ENCODE measurements at regions not wholly inside any gene's neighbourhood (a gene's known extent, or its start where the extent isn't known, plus 50 kb on each side); places are given as distances from the start of the nearest gene placed in this dataset.
A peak's percentile ranks its signal among the peaks of the same experiment; 100 is the strongest.
"Not testable (repeated sequence)": the region's sequence is repeated elsewhere in the genome, so short reads cannot be mapped to it uniquely, and the experiment has no call there.

DNA sequence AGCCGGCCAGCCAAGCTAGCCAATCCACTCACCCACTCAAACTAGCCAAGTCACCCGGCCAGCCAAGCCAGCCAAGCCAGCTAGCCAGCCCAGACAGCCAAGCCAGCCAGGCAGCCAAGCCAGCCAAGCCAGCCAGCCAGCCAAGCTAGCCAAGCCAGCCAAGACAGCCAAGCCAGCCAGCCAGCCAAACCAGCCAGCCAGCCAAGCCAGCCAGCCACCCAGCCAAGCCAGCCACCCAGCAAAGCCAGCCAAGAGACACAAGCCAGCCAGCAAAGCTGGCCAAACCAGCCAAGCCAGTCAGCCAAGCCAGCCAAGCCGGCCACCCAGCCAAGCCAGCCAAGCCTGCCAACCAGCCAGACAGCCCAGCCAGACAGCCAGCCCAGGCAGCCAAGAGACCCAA, 322.2 kb upstream of the PLGLB2 start:
- WGBS, 2 donors, result 87 to 93% methylated on average over 3 of the region's 3 CpGs
- intact Hi-C loops (cut with DNase I); H3K4me3 ChIP-seq; H3K9me3 ChIP-seq; H3K27ac ChIP-seq; H3K27me3 ChIP-seq; H3K36me3 ChIP-seq; H3K4me1 ChIP-seq; DNase-seq: not testable (repeated sequence)

DNA sequence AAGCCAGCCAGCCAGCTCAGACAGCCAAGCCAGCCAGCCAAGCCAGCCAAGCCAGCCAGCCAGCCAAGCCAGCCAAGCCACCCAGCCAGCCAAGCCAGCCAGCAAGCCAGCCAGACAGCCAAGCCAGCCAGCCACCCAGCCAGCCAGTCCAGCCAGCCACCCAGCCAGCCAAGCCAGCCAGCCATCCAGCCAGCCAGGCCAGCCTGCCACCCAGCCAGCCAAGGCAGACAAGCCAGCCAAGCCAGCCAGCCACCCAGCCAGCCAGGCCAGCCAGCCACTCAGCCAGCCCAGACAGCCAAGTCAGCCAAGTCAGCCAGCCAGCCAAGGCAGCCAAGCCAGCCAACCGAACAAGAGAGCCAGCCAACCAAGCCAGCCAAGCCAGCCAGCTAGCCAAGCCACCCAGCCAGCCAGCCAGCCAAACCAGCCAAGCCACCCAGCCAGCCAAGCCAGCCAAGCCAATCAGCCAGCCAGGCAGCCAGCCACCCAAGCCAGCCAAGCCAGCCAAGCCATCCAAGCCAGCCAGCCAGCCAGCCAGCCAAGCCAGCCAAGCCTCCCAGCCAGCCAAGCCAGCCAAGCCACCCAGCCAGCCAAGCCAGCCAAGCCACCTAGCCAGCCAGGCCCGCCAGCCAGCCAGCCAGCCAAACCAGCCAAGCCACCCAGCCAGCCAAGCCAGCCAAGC, 319.3 kb upstream of the PLGLB2 start:
- 81 to 89% methylated on average over 2 of the region's 2 CpGs for WGBS, 2 donors

DNA sequence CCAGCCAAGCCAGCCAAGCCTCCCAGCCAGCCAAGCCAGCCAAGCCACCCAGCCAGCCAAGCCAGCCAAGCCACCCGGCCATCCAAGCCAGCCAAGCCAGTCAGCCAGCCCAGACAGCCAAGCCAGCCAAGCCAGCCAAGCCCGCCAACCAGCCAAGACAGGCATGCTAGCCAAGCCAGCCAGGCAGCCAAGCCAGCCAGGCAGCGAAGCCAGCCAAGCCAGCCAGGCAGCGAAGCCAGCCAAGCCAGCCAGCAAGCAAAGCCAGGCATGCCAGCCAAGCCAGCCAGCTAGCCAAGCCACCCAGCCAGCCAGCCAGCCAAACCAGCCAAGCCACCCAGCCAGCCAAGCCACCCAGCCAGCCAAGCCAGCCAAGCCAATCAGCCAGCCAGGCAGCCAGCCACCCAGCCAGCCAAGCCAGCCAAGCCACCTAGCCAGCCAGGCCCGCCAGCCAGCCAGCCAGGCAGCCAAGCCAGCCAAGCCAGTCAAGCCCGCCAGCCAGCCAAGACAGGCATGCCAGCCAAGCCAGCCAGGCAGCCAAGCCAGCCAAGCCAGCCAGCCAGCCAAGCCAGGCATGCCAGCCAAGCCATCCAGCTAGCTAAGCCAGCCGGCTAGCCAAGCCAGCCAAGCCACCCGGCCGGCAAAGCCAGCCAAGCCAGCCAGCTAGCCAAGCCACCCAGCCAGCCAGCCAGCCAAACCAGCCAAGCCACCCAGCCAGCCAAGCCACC, 318.5 kb upstream of the PLGLB2 start:
- H3K27me3 ChIP-seq; H3K9me3 ChIP-seq; H3K36me3 ChIP-seq; H3K4me1 ChIP-seq; intact Hi-C loops (cut with DNase I); H3K27ac ChIP-seq; H3K4me3 ChIP-seq: not testable (repeated sequence)
- DNase-seq, result peak; percentile 66
- WGBS, 2 donors, result 87 to 92% methylated on average over 9 of the region's 9 CpGs

More for the DNA sequence above, 319.3 kb upstream of the PLGLB2 start:
- H3K4me3 ChIP-seq; H3K4me1 ChIP-seq; H3K36me3 ChIP-seq; H3K9me3 ChIP-seq; H3K27me3 ChIP-seq; intact Hi-C loops (cut with DNase I); H3K27ac ChIP-seq: not testable (repeated sequence)
- peak; percentile 68 for DNase-seq

DNA sequence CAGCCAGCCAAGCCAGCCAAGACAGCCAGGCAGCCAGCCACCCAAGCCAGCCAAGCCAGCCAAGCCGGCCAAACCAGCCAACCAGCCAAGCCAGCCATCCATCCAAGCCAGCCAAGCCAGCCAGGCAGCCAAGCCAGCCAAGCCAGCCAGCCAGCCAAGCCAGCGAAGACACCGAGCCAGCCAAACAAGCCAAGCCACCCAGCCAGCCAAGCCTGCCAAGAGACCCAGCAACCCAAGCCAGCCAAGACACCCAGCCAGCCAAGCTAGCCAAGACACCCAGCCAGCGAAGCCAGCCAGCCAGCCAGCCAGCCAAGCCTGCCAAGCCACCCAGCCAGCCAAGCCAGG, 318.0 kb upstream of the PLGLB2 start:
- DNase-seq; H3K9me3 ChIP-seq; H3K27ac ChIP-seq; H3K36me3 ChIP-seq; H3K4me3 ChIP-seq; intact Hi-C loops (cut with DNase I); H3K27me3 ChIP-seq; H3K4me1 ChIP-seq: not testable (repeated sequence)
- 76 to 99% methylated on average over 3 of the region's 4 CpGs for WGBS, 2 donors

DNA sequence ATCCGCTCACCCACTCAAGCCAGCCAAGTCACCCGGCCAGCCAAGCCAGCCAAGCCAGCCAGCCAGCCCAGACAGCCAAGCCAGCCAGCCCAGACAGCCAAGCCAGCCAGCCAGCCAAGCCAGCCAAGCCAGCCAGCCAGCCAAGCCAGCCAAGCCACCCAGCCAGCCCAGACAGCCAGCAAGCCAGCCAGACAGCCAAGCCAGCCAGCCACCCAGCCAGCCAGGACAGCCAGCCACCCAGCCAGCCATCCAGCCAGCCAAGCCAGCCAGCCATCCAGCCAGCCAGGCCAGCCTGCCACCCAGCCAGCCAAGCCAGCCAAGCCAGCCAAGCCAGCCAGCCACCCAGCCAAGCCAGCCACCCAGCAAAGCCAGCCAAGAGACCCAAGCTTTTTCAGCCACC, 316.8 kb upstream of the PLGLB2 start:
- intact Hi-C loops (cut with DNase I); H3K4me1 ChIP-seq; H3K9me3 ChIP-seq; H3K27ac ChIP-seq; H3K4me3 ChIP-seq; H3K27me3 ChIP-seq; DNase-seq; H3K36me3 ChIP-seq: not testable (repeated sequence)
- WGBS, 2 donors, result no CpG with 5 or more reads among the region's 2 CpGs

DNA sequence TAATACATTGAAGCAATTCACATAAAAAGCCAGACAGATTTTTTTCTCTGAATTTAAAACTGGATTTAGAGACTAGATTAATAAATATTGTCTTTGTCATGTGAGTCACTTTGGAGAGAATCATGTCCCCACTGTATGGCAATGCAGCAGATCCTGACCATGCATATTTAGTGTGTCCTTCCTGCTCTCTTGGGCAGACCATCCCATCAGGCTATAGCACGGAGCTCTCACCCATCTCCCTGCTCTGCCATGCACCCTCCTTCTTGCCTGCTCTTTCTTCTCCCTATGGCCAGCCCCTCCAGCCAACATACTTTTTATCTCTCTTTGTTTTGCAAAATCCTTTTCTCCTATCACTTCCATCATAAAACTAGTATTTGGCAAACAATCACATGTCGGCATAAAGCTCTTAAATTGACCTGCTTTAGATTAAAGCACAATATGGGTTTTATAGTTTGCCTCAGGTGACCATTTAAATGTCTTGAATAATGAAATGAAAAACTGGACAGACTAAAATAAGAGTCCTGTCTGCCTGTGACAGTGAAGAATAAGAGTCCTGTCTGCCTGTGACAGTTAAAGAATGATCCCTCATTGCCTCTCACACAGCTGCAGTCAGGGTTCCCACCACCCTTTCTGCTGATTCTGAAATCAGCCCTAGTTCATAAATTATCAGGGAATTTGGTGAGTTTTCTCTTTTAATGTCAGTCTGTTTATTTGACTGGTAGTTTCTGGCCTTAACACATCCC, 315.0 kb upstream of the PLGLB2 start:
- WGBS, 2 donors, result 8 to 51% methylated on average over 1 of the region's 2 CpGs

DNA sequence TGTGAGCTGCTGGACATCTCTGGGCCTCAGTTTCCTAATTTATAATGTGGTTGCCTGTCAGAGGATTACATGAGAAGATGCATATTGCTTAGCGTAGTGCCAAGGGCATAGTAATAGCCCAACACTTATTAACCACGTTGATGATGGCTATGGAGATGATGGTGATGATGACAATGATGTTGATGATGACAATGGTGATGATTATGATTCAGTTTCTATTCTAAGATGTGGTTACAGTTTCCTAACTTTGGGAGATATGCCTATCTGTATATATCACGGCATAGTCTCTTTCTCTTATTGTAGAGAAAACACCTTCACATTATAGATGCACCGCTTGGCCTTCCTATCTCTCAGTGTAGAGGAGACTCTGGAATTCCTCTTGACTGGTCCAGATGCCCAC, 311.9 kb upstream of the PLGLB2 start:
- WGBS, 2 donors, result 83 to 95% methylated on average over 3 of the region's 4 CpGs
- H3K27ac ChIP-seq; H3K4me1 ChIP-seq; H3K36me3 ChIP-seq; DNase-seq; intact Hi-C loops (cut with DNase I); H3K4me3 ChIP-seq; H3K27me3 ChIP-seq; H3K9me3 ChIP-seq: not testable (repeated sequence)

More for the DNA sequence above, 315.0 kb upstream of the PLGLB2 start:
- H3K4me3 ChIP-seq; H3K9me3 ChIP-seq; H3K27me3 ChIP-seq; H3K36me3 ChIP-seq; DNase-seq; intact Hi-C loops (cut with DNase I); H3K27ac ChIP-seq; H3K4me1 ChIP-seq: not testable (repeated sequence)

DNA sequence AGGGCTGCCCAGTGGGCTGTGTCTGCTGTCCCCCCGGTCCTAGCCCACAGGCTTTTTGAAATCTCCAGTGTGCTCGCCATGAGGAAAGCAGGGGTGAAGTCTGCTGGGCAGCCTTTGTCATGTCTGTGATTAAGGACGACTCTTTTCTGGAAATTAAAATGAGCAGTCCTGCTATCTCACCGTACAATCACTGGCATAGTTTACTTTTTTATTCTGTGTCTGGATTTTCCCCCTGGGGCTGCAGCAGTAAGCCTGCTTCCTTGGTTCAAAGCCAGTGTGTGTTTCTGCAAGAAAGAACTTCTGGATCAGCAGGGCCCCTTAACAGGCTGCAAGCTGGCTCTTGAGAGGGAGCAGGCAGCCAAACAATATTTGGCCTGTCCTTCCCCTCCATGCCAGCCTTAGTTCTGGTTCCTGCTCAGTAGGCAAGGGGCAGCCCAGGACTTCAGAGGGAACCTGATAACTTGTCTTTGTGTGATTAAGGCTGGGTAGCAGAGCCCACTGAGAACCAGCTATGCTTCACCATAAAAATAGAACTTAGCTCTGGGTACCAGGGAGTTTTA, 310.1 kb upstream of the PLGLB2 start:
- H3K4me1 ChIP-seq; H3K4me3 ChIP-seq; H3K36me3 ChIP-seq; H3K9me3 ChIP-seq; H3K27ac ChIP-seq; intact Hi-C loops (cut with DNase I); DNase-seq; H3K27me3 ChIP-seq: not testable (repeated sequence)
- 66 to 73% methylated on average over 3 of the region's 4 CpGs for WGBS, 2 donors

DNA sequence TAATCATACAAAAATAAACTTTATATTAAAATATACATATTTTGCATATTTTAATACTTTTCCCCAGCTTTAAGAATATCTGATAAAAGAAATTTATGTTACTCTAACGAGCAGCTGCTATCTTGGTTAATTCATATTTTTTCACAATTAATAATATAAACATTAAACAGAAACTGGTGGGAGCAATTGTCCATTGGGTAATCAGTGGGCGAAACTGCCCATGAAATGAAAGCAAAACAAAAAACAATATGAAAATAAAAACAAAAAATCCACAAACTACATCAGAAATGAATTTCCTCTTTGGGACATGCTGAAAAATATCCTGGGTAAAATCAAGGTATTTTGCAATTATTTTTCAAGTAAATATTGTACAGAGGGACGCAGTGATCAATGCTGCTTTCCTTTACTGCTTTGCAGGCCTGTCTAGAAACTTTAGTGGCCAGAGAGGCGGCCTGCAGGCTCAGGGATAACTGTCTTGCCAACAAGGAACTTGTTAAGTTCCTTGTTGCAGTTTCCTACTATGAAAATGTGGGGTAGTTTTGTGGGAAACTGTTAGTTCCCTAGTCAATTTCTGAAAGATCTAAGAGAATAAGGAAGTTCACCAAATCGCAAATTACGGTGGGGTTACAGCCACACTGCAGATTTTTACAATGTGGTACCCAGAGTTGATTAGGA, 309.0 kb upstream of the PLGLB2 start:
- H3K36me3 ChIP-seq; DNase-seq; intact Hi-C loops (cut with DNase I); H3K4me3 ChIP-seq; H3K27me3 ChIP-seq; H3K9me3 ChIP-seq; H3K4me1 ChIP-seq; H3K27ac ChIP-seq: not testable (repeated sequence)
- 68 to 69% methylated on average over 6 of the region's 6 CpGs for WGBS, 2 donors

DNA sequence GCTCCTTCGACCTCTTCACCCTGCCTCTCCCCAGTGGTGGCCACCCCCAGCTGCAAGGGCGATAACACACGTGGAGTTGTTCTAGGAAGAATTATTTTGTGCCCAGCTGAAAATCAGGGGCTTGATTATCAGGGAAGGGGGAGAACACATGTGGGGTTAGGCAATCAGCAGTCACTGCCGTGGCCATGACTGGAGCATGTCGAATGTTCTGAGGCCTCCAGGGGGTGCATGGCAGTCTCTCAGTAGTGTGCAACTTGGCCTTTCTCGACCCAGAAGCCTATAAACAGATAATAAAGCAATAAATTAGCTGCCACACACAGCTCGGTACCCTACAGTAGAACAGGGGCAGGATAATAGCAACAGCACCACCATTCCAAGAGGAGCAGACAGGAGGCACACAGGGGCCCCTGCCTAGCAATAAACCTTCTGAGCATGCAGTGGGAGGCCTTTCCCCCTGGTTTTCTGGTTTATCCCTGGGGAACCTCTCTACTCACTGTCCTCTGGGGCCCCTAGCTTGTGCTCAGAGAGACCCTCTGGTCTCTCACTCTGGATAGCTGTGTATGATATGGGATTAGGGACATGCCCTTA, 308.2 kb upstream of the PLGLB2 start:
- H3K4me1 ChIP-seq; H3K27me3 ChIP-seq; H3K4me3 ChIP-seq; H3K36me3 ChIP-seq; intact Hi-C loops (cut with DNase I); H3K9me3 ChIP-seq; DNase-seq; H3K27ac ChIP-seq: not testable (repeated sequence)
- WGBS, 2 donors, result 46 to 73% methylated on average over 6 to 7 of the region's 7 CpGs

DNA sequence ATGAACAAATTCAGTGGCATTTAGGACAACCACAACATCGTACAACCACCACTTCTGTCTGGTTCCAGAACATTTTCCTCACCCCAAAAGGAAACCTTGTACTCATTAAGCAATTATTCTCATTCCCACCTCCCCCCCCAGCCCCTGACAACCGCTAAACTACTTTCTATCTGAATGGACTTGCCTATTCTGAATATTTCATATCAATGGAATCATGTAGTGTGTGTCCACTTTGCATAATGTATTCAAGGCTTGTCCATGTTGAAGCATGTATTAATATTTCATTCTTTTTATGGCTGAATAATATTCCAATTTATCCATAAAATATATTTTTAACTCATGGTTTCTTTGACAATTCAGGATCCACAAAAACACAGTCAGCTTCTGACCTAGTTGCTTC, 307.2 kb upstream of the PLGLB2 start:
- 85 to 89% methylated on average over 2 of the region's 2 CpGs for WGBS, 2 donors
- H3K27me3 ChIP-seq; H3K36me3 ChIP-seq; H3K4me3 ChIP-seq; H3K9me3 ChIP-seq; DNase-seq; intact Hi-C loops (cut with DNase I); H3K4me1 ChIP-seq; H3K27ac ChIP-seq: not testable (repeated sequence)

DNA sequence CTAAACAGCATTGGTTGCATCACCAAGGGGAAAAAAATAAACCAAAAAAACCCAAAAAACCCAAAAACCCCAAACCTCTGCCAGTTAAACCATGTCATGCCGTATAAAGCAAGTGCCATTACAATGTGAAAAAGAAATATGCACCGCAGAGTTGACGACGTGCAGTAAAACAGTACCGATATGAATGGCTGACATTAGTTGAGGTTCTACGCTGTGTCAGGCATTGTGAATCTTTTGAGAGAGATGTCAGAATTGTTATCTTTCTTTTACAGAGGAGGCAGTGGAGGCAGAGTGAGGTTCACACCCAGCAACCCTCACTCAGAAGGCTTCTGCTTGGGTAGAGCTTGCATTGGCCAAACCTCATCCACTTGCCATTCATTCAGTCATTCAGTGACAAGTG, 306.5 kb upstream of the PLGLB2 start:
- H3K36me3 ChIP-seq; intact Hi-C loops (cut with DNase I); H3K27ac ChIP-seq; H3K4me1 ChIP-seq; H3K4me3 ChIP-seq; DNase-seq; H3K27me3 ChIP-seq; H3K9me3 ChIP-seq: not testable (repeated sequence)
- 92 to 94% methylated on average over 6 of the region's 6 CpGs for WGBS, 2 donors
